Endothelial cell of umbilical vein (primary cell): ENCODE measurements at regions not wholly inside any gene's neighbourhood (a gene's known extent, or its start where the extent isn't known, plus 50 kb on each side); places are given as distances from the start of the nearest gene placed in this dataset.

ENCODE experiments used
- BruUV-seq: library from RNA; stranded (reverse); fragments of 400-500 nt; replicated peaks from 2 replicates; lab custom pipeline; 2021; lab: Mats Ljungman, UMichigan
- CTCF ChIA-PET: fragments of 300-600, 350-600 bp; sonication (Branson Sonifier 250); formaldehyde crosslinking; loops from one replicate; lab custom pipeline; 2021; ENCODE audit warnings: antibody characterized with exemption, inconsistent platforms; lab: Charles Lee
- POLR2A ChIA-PET: fragments of 300-600, 350-600 bp; sonication (Branson Sonifier 250); formaldehyde crosslinking; loops from one replicate; lab custom pipeline; 2021; ENCODE audit warnings: antibody characterized with exemption, inconsistent platforms; lab: Charles Lee
- DNase-seq: peaks from one replicate; pipeline ENCODE4 v3.0.0-alpha.2; 2011; ENCODE audit warnings: low read depth, low spot score
- FAIRE-seq: peaks from 2 replicates; lab custom pipeline; 2011; peaks lifted over from hg19 to GRCh38; lab: Jason Lieb, UNC
- H2AFZ ChIP-seq: 2 replicates; pipeline ENCODE4 v1.6.0; 2012; ENCODE audit warnings: low read depth, low read length, control low read depth, inconsistent platforms
- H3K27ac ChIP-seq: 2 replicates; pipeline ENCODE4 v1.5.1; 2011; ENCODE audit warnings: low read depth, mild to moderate bottlenecking, control low read depth, low read length, moderate library complexity; ENCODE audit not compliant: insufficient read depth
- H3K27me3 ChIP-seq, 2 experiments: 2 replicates each; pipeline versions ENCODE4 v1.6.0 to v1.6.1; 2011; ENCODE audit warnings: low read length in 2 of 2, mixed read lengths in 1 of 2; ENCODE audit not compliant: control insufficient read depth in 2 of 2, insufficient read depth in 2 of 2
- H3K36me3 ChIP-seq, 2 experiments: 2 replicates in 1 of 2; 3 replicates in 1 of 2; pipeline ENCODE4 v1.5.1; 2011; ENCODE audit warnings: low read length in 2 of 2, mild to moderate bottlenecking in 1 of 2, moderate library complexity in 1 of 2; ENCODE audit not compliant: control insufficient read depth in 2 of 2, insufficient read depth in 2 of 2; ENCODE audit errors: extremely low read depth in 1 of 2
- H3K4me1 ChIP-seq: 3 replicates; pipeline ENCODE4 v1.5.1; 2011; ENCODE audit warnings: mild to moderate bottlenecking, low read length; ENCODE audit not compliant: control insufficient read depth, insufficient read depth; ENCODE audit errors: extremely low read depth
- H3K4me2 ChIP-seq: 2 replicates; pipeline ENCODE4 v1.6.1; 2011; ENCODE audit warnings: low read length, control low read depth, mixed read lengths; ENCODE audit not compliant: insufficient read depth
- H3K4me3 ChIP-seq, 3 experiments: fragments of 200-600 bp in 1 of 3; sonication (generic), shearing (Covaris generic) in 1 of 3; replicated peaks in 1 of 3; 2 replicates each; pipeline ENCODE4 v1.5.1; 2011 to 2016; ENCODE audit warnings: control low read depth in 3 of 3, low read length in 3 of 3, mild to moderate bottlenecking in 2 of 3, inconsistent platforms in 1 of 3, low read depth in 1 of 3, moderate library complexity in 1 of 3; ENCODE audit not compliant: insufficient read depth in 1 of 3
- H3K79me2 ChIP-seq: 2 replicates; pipeline ENCODE4 v1.6.0; 2012; ENCODE audit warnings: low read length, inconsistent platforms; ENCODE audit not compliant: control insufficient read depth, insufficient read depth
- H3K9ac ChIP-seq: replicated peaks from 2 replicates; pipeline ENCODE3; 2011; ENCODE audit warnings: low read length, control low read depth; ENCODE audit not compliant: insufficient read depth; ENCODE audit errors: extremely low read depth
- H3K9me1 ChIP-seq: replicated peaks from 3 replicates; pipeline ENCODE4 v1.6.0; 2011; ENCODE audit warnings: mild to moderate bottlenecking, low read length; ENCODE audit not compliant: control insufficient read depth, insufficient read depth; ENCODE audit errors: extremely low read depth
- H3K9me3 ChIP-seq: replicated peaks from 2 replicates; pipeline ENCODE4 v1.5.1; 2012; ENCODE audit warnings: low read length, inconsistent platforms; ENCODE audit not compliant: control insufficient read depth, insufficient read depth
- H4K20me1 ChIP-seq: replicated peaks from 2 replicates; pipeline ENCODE3; 2011; ENCODE audit warnings: mild to moderate bottlenecking, low read length; ENCODE audit not compliant: control insufficient read depth, insufficient read depth; ENCODE audit errors: extremely low read depth
- CTCF ChIP-seq, 2 donors: IDR thresholded peaks; 1 replicate in 1 of 2; 2 replicates in 1 of 2; pipeline ENCODE4 v1.5.1; 2011; ENCODE audit warnings: low read length in 2 of 2, mild to moderate bottlenecking in 2 of 2, moderate library complexity in 2 of 2, control low read depth in 1 of 2, inconsistent platforms in 1 of 2, low read depth in 1 of 2; ENCODE audit not compliant: insufficient read depth in 1 of 2; ENCODE audit errors: extremely low read depth in 1 of 2
- EZH2 ChIP-seq: IDR thresholded peaks from 2 replicates; pipeline ENCODE4 v1.6.1; 2012; ENCODE audit warnings: borderline replicate concordance, low read depth, mild to moderate bottlenecking, moderate library complexity, low read length, inconsistent platforms; ENCODE audit not compliant: severe bottlenecking
- FOS ChIP-seq: IDR thresholded peaks from 2 replicates; pipeline ENCODE4 v1.6.1; 2011; ENCODE audit warnings: mild to moderate bottlenecking, low read length, moderate library complexity, borderline replicate concordance; ENCODE audit not compliant: insufficient read depth
- GATA2 ChIP-seq: IDR thresholded peaks from 2 replicates; pipeline ENCODE4 v1.7.0; 2011; ENCODE audit warnings: low read depth, mild to moderate bottlenecking, moderate library complexity, mixed read lengths, low read length; ENCODE audit not compliant: insufficient read length, insufficient read depth
- JUN ChIP-seq: IDR thresholded peaks from 2 replicates; pipeline ENCODE4 v1.6.1; 2011; ENCODE audit warnings: borderline replicate concordance, low read depth; ENCODE audit not compliant: insufficient read length, insufficient read depth
- MAX ChIP-seq: IDR thresholded peaks from 2 replicates; pipeline ENCODE4 v1.6.1; 2011; ENCODE audit not compliant: insufficient read depth, insufficient read length
- MYC ChIP-seq: IDR thresholded peaks from one replicate; pipeline ENCODE4 v1.6.1; 2011; ENCODE audit warnings: mild to moderate bottlenecking, low read depth, low read length
- POLR2AphosphoS5 ChIP-seq: IDR thresholded peaks from 2 replicates; pipeline ENCODE4 v1.6.1; 2012; ENCODE audit warnings: low read depth, mild to moderate bottlenecking, control low read depth, low read length, moderate library complexity; ENCODE audit not compliant: insufficient read depth
- dilution Hi-C: fragments of 300-500 bp; cut with MboI; formaldehyde crosslinking; loops from one replicate; pipeline ENCODE4 v1.15.0; 2019; ENCODE audit warnings: low sequenced_read_pairs; ENCODE audit not compliant: extremely low pct_ligation_motif_present
- intact Hi-C: fragments of 100-400 bp; cut with micrococcal nuclease; formaldehyde crosslinking; loops from one replicate; pipeline ENCODE4 v1.10.0; 2022

GRCh38 chr1:4854367-4854766, 200.0 kb downstream of the AJAP1 start:
- Histone ChIP-seq H3K9me3 (peaks cover 2% of the 10 kb centered on the region), H4K20me1 (no peaks in the 10 kb centered on the region), H2AFZ (no peak overlapping the region), H3K4me1 (no peaks in the 10 kb centered on the region), H3K36me3 (no peaks in the 10 kb centered on the region), H3K4me3 (no peak overlapping the region), H3K9me1 (no peaks in the 10 kb centered on the region), H3K9ac (no peak overlapping the region), H3K4me2 (no peak overlapping the region), H3K27ac (no peak overlapping the region), H3K79me2 (no peaks in the 10 kb centered on the region), H3K27me3 (no peaks in the 10 kb centered on the region)
- no peak for FAIRE-seq
- dilution Hi-C loops (no loop called here), intact Hi-C loops (no loop called here)
- BruUV-seq, result no TSS peak
- POLR2A ChIA-PET, result no interaction called here
- CTCF ChIA-PET, result no interaction called here
- no peak for DNase-seq
- no peak for TF ChIP-seq POLR2AphosphoS5
- TF ChIP-seq FOS, result no peak
- no peak for TF ChIP-seq MAX

GRCh38 chr1:4853904-4854303, 199.5 kb downstream of the AJAP1 start:
- H3K36me3 ChIP-seq, result no peaks in the 10 kb centered on the region
- H3K9me1 ChIP-seq, result no peaks in the 10 kb centered on the region
- H3K9me3 ChIP-seq, result peaks cover 2% of the 10 kb centered on the region
- FAIRE-seq, result no peak
- DNase-seq, result no peak
- BruUV-seq, result no TSS peak
- TF ChIP-seq POLR2AphosphoS5 (no peak), JUN (no peak), FOS (no peak), MAX (no peak), CTCF (IDR thresholded peaks at IDR 0.05; ENCODE audit: extremely low read depth in 1 of 2, insufficient read depth in 1 of 2, low read depth in 1 of 2, low read length in 2 of 2) (no peak), GATA2 (no peak), MYC (no peak), EZH2 (no peak)
- no peak overlapping the region for H3K4me3 ChIP-seq
- no peaks in the 10 kb centered on the region for H3K4me1 ChIP-seq
- dilution Hi-C loops (no loop called here), intact Hi-C loops (no loop called here)
- H3K9ac ChIP-seq, result no peak overlapping the region
- no peaks in the 10 kb centered on the region for H3K27me3 ChIP-seq
- no peak overlapping the region for H2AFZ ChIP-seq
- H3K4me2 ChIP-seq, result no peak overlapping the region
- H4K20me1 ChIP-seq, result no peaks in the 10 kb centered on the region
- POLR2A ChIA-PET, result no interaction called here
- H3K27ac ChIP-seq, result no peak overlapping the region
- CTCF ChIA-PET, result no interaction called here
- no peaks in the 10 kb centered on the region for H3K79me2 ChIP-seq
